EL (cell line): ENCODE measurements at regions not wholly inside any gene's neighbourhood (a gene's known extent, or its start where the extent isn't known, plus 50 kb on each side); places are given as distances from the start of the nearest gene placed in this dataset.

Source experiments
- DNase-seq: peaks from one replicate; pipeline ENCODE4 v3.0.0-alpha.2; 2016

DNA sequence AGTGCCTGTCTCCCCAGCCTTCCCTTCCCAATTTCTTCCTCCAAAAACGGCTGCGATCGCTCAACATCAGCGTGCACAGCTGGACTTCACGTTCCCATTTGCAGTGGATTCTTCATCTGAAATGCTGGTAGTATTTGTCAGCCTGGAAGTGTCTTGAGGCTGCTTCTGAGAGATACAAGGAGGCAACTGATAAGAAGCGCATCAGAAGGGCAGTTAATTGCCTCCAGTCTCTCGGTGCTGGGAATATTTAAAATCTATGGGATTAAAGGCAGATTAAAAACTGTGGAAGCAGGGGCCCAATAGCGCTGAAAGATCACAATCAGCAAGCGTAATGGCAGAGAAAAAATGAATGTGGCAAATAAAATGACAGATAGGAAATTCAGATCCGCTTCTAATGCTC is 450.0 kb downstream of the GATA3 start:
- DNase-seq, result no peak

DNA sequence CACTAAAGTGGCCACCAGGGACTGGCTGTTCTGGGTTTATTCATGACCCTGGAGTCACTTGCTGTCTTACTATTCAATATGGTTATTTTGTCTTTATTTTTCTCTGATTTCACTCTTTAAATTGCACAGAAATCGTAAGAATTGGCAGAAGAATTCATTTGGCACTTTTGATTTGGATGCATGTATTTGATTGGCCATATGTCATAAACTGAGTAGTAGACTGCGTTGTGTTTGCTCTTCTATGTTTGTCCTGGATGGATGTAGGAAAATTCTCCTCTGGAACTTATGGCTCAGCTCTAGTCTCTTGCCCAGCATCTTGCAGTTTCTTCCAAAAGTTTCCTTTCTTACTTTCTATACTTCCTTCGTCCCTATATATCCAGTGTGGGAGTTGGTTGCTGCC is 452.7 kb downstream of the GATA3 start:
- no peak for DNase-seq

DNA sequence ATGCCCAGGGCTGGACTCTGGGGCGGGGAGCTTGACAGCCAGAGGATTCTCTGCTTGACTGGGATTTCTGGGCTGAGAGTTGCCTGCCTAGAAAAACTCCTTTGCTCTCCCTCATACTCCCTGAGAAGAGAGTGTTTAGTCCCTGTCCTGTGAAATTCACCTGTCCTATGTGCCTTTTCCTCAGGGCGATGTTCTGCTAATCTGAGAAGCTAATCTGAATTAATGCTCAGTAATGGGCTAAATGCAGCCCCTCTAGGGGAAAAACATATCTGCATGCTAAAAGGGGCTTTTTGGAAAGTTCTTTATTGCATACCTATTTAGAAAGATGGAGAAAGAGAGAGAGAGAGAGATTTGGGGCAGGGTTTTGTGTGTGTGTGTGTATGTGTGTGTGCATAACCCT is 454.4 kb downstream of the GATA3 start:
- DNase-seq, result no peak

DNA sequence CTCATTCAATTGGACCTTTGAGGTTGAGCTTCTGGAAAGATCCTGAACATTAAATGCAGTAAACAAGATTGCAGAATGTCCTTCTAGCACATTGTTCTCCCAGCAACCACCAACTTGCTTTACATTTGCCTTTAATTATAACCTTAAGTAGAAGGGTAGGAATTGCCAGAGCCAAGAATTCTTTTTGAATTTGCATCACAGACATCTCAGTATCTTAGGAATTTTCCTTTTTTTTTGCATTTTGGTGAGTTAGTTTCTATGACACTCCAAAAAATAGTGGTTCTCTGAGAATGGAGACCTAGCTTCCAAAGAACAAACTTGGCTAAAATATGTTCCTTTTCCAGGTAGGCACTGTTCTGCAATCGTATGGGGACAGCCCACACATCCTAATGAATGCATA is 456.0 kb downstream of the GATA3 start:
- DNase-seq, result no peak

DNA sequence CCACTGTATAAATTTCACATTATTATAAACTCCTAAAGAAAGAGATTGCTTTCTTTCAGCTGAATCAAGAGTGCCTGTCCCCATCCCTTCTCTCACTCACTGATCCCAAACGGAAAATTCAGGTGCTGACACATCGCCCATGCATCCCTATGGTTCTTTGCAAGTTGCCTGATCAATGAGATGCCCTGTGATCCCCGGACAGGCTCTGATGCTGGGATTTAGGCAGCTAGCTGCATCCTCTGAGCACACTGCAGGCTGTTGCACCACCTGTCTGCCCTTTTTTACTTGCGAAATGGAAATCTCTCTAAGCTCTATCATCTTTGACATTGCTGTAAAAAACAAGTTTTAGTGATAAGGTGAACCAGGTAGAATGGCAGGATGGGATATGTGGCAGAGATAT is 456.5 kb downstream of the GATA3 start:
- DNase-seq, result no peak

DNA sequence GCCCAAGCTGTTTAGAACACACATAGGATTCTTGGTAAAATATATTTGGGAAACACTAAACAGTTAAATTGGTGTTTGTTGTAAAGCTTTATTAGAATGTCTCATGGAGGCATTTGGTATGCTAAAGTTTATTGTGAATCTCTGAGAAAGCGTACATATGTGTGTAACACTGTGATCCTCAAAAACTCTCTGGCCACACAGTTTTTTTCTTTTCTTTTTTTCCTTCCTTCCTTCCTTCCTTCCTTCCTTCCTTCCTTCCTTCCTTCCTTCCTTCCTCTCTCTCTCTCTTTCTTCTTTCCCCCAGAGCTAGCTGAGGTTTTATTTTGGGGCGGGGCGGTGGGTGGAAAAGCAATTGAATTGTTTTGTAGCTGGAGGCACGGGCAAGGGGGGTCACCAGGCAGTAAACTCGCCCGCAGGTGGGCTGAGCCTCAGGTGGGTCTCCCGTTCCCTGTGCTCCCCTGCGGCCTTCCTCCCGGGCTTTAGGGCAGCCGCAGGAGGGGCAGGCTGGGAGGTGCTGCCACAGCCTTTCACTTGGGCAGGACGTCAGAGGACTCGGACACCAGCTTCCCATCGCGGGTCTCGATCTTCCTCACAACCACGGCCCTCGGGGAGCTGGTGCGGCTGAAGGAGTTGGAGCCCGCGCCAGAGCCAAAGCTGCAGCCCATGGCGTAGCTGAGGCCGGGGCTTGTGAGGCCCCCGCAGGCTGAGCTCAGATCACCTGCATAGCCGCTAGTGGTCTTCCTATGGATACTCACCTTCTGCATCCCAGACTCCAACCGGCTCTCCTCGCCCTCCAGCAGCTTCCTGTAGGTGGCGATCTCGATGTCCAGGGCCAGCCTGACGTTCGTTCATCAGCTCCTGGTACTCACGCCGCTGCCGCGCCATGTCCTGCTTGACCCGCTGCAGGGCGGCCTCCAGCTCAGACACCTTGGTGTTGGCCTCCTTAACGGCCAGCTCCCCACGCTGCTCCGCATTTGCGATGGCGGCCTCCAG is 459.0 kb downstream of the GATA3 start:
- no peak for DNase-seq

DNA sequence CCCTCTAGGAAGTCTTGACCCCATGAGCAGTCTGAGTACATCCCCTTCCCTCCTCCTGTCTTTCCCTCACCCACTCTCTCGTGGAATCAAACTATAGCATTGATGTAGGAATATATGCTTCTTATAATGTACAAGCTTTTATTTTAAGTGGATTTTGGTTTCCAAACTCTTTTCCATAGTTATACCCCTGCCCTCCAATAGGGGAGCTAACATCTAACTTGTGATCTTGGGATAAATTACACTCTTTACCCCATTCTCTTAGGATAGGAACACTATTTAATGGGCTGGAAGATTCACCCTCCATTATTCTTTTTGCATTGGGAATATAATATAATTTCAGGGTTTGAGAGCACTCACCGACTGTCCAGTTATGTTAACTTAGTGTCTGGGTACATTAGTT is 465.9 kb downstream of the GATA3 start:
- DNase-seq, result no peak

DNA sequence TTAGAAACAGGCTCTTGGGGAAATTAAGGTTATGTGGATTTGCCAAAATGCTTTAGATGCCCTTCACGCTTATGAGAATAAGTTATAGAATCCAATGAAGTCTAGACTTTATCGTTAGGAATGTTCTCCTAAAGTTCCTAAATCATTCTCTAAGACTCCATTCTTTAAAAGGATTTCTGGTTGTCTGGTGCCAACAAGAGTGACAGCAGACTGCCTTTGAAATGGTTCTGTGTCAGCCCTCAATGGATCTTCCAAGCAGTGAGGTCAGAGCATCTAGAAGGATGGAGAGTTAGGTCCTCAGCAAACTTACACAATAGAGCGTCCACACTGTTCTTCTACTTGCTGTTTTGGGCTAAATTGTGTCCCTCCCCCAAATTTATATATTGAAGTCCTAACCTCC is 473.3 kb downstream of the GATA3 start:
- DNase-seq, result no peak

DNA sequence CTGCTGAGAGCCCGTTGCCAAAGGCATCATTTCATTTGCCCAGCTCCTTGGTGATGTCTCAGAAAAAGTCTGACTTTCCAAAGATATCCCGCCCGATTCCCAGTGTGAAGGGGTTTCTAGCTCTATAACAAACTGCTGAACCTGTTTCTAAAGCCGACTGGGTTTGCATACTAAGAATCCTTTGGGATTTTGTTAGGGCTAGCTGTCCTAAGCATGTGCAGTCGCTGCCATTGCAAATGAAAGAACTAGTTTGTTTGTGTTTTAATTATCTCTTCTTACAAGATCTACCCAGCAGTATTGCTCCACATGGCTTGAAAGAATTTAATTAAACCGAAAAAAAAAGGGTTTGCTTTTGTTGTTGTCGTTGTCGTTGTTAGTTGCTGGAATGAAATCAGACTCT is 476.6 kb downstream of the GATA3 start:
- no peak for DNase-seq

DNA sequence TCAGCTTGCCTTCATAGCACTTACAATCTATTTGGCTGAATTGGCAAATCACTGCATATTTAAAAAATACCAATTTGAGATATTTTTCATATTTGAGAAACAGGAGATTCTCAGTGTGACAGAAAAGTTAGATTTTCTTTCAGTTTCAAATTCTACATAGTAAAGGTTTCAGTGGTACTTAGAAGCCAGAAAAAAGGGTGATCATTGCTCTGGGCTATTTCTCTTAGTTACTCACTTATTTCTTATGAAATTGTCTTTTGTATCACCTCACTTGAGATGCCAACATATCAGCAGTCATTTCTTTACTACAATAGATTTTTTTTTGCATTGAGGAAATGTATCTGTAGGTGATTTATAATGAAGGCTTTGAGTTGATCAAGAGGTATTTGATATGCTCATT is 478.2 kb downstream of the GATA3 start:
- no peak for DNase-seq

DNA sequence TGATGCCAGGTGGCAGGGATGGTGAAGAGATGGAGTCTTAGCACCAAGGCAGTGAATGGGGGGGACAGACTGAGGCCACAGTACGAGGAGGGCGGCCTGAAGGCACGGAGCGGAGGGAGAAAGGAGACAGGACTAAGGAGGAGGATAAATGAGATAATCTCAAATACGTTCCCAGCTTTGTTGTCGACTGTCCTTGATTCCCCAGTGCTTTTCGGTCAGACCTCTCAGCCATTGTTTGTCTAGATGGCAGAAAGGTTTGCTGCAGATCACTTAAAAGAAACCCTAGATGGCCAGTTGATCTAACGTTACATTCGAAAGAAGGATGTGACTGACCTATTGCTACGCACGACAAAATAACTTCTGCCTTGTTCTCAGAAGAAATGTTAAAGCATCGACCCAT is 479.0 kb downstream of the GATA3 start:
- no peak for DNase-seq

DNA sequence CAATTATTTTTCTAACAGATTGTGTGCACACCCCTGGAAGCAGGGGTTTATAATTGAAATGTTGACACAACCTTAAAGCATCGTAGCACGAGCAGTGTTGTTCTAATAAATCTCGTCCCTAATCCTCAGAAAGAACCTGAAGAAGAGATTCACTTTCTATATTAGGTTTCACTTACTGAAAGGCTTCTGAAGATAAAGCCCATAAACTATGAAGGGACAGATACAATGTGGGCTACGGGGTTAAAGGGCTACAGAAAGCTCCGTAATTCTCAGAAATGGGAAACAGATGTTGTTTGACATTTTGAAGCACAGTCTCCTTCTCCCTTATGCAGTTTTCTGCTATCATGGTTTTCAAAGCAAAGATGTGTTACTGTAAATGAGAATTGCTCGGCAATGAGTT is 479.6 kb downstream of the GATA3 start:
- no peak for DNase-seq

DNA sequence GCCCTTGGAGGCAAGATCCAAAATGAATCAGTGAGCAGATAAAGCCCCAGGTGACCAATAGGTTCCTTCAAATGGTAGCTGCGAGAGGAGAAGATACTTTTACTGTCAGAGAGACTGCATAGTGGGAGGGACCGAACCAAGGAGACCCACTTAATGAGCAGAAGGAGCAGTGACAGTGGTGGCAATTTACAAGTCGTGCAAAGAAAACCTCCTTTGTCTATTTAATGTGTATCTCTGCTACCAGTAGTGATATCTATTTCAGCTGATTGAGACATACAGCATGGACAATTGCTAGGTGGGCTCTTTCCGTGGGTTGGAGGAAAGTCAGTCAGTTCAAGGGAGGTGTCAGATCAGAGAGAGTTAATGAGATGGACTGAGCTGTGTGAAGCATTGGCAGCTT is 480.4 kb downstream of the GATA3 start:
- DNase-seq, result no peak

DNA sequence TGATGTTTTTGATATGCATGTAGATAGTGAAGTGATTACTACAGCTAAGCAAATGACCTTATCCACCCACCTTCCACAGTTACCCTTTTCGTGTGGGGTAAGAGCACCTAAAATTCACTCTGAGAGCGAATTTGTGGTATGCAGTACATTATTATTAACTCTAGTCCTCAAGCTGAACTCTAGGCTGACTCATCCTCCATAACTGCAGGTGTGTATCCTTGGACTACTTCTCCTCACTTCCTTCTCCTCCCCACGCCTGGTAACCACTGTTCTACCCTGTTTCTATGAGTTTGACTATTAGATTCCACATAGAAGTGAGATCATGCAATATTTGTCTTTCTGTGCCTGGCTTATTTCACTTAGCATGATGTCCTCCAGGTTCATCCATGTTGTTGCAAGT is 484.6 kb downstream of the GATA3 start:
- DNase-seq, result no peak

DNA sequence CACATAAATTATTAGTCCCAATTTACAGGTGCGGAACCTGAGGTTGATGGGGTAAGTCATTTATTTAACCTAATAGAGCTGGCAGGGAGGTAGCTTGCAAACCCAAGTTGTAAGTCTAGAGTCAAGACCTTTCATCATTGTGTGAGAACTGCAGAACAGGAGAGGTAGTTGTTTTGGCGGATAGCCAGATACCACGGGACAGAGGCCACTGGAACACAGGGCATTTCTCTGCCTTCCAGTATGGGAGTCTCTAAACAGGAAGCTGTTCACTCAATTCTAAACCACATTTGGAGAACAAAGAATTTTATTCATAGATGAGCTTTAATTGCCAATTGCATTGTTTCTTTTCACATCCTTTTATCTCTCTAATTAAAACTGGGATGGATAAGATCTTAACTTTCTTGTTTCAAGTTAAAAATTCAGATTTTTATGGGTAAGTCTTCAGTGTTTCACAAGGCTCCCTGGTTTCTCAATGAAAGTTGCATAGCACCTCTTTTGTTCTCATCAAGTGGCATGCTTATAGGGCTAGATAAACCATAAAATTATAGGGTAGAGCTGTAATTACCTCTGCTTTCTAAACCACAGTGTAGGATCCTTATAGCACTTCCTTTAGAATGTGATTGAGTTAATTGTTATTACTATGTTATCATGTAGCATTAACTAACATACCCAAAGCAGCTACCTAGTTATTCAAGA is 489.0 kb downstream of the GATA3 start:
- no peak for DNase-seq

DNA sequence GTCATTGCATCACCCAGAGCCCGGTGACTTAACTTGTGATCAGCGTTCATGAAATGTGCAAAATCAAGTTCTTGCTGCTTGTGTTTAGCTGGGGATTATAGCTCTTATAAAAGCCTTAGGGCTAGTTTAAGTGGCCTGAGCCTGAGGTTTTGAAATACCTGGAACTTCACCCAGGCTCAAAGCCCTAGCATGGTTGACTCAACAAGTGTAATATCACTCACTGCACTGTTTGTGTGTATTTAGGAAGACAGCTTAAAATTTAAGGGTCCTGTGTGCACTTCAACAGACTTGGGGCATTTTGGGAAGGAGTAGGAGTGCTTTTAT is 489.5 kb downstream of the GATA3 start:
- DNase-seq, result no peak

DNA sequence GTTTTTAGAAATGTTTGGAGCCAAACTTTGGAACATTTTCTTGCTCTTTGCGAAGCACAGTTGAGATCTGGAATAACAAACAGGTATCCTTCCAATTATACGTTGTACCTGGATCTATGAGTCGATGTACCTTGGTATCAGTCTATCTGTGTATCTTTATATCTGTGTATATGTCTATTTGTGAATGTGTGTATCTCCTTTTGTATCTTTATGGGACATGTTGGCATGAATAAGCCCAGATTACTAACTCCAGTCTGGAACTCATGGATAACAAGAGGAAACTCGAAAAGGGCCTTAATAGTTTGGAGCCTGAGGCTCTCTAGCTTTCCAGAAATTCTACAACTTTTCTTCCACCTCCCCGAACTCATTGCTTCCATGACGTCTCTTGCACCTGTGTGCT is 490.0 kb downstream of the GATA3 start:
- DNase-seq, result no peak

DNA sequence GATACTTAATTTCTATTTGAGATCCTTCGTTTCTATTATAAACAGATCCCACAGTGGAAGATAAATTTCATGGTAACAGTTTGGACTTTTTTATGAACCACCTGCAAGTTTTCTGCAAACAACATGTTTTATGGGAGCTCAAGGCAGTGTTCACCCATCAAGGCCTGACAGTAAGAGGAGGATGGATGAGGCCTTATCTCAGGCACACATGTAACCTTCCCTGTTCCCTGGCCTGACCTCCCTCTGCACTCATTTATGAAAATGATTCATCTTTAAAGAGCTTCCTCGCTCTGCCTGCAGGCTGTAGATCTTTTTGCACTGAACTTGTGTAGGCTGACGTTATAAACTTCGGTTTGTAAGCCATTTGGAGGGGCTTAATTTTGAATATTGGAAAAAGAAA is 500.1 kb downstream of the GATA3 start:
- DNase-seq, result no peak

DNA sequence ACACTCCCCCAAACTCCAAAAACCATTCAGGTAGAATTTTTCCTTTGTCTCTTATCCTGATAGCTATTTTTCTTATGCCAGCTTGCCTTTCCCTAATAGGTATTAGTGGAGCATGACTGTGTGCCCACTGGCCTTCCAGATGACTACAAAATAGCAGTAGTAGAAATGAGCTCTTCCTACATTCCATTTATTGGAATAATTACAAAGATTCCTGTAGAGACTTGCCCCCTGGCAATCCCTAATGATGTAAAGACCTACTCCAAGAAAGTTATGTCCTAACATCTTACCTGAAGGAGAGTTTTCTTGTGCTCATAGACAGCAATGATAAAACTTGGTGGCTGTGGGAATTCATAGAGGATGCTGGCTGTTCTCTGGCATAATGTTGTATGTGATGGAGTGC is 501.8 kb downstream of the GATA3 start:
- DNase-seq, result no peak

DNA sequence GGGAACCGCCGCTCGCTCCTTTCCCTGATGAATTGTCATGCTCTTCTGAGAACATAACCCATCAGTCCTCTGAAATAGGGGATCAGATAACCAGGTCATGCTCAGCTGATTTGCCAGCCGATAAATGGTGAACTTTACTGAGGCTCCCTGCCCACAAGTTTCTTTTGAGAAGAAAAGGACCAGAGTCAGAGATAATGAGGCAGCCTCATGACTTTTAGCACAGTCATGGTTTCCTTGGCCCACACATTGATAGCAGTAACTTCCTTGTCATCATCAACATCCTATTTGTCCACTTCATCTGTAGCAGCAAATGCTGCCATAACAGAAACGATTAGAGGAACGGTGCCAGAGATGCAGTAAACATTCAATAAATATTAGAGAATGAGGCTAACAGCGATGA is 509.0 kb downstream of the GATA3 start:
- DNase-seq, result no peak

DNA sequence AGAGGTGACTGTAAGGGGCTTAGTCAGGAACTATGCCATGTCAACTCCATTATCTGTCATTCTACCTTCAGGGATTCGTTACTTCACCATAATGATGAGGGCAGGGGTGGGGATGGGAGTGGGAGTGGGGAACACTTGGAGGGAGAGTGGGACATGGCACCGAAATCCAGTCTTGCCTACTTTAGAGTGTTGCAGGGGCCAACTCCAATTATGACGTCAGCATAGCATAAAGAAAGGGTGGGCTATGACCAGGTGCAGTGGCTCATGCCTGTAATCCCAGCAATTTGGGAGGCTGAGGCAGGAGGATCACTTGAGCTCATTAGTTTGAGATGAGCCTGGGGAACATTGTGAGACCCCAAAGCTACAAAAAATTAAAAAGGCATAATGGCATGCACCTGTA is 512.2 kb downstream of the GATA3 start:
- no peak for DNase-seq

DNA sequence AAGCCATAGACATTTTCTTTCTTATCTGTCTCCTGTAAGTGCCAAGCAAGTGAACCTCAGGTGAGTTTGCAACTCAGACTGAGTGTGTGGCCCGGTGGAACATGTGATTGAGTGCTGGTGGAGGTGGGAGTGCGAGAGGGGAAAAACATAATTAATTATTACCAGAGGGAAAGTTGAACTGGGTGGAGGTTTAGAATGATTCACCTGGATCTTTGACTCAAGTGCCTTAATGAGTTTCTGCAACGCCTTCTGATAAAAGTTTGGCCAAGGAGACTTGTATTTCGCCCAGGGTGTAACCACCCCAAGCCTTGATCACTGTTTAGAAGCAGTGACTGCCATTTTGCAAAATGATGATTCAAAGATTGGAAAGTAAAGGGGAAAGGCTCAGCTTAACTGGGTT is 513.9 kb downstream of the GATA3 start:
- no peak for DNase-seq

DNA sequence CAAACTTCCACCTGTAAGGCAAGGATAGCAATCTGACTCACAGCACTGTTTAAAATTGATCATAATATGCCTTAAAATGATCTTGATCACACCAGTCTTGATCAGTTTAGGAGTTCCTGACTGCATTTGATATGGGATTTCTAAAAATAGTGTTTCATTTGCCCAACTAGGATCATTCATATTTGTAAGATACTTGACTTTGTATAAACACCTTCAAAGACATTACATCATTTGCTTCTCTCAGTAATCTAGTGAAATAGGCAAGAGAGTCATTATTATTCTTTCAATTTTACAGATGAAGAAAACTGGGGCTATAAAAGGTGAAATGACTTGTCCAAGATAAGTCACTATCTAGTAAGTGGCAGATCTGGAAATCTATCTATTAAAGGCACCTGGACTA is 521.1 kb downstream of the GATA3 start:
- DNase-seq, result no peak

DNA sequence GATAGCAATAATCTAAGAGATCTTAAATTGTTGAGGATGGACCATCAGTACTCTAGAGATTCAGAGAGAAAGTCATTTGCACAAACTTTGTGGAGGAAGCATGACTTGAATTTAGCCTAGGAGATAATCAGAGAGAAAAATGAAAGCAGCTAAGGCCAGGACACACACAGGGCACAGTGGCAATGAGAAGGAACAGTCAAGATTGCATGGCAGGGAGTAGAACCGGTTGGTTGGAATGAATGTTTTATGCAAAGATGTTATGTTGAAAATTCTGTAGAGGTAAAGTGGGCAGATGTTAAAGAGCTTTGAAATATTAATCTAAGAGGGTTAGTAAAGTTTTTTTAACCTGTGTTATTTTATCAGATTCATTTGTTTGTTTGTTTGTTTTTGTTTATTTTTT is 521.8 kb downstream of the GATA3 start:
- no peak for DNase-seq

DNA sequence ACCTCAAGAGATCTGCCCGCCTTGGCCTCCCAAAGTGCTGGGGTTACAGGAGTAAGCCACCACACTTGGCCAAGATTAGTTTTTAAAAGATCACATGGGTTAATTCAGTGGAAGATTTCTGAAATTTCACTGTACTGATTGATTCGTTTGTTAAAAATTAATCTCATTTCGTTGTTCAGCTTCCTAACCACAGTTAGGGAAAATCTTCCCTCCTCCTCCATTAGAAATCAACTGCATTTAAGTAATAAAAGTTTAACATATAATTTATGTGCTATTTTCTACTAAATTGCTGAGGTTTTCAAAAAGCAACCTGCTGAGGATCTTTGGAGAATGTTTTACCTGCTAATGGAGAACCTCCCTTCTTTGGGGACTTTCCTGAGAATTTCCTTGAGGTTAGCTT is 522.4 kb downstream of the GATA3 start:
- DNase-seq, result no peak
